NB4 (cell line): ENCODE measurements at regions not wholly inside any gene's neighbourhood (a gene's known extent, or its start where the extent isn't known, plus 50 kb on each side); places are given as distances from the start of the nearest gene placed in this dataset.

ENCODE experiments used
- MYC ChIP-seq: IDR thresholded peaks from 2 replicates; pipeline ENCODE4 v1.6.1; 2011; ENCODE audit warnings: low read depth, low read length
- POLR2A ChIP-seq: IDR thresholded peaks from 2 replicates; pipeline ENCODE4 v1.6.1; 2011; ENCODE audit warnings: mild to moderate bottlenecking; ENCODE audit not compliant: insufficient read length; ENCODE audit errors: extremely low read depth
- TF ChIP-seq, protein P1 (sequence below): IDR thresholded peaks from one replicate; pipeline ENCODE4 v1.5.1; 2012; ENCODE audit warnings: low read depth, low read length
- TF ChIP-seq, protein P2 (sequence below): IDR thresholded peaks from 2 replicates; pipeline ENCODE4 v1.6.1; 2011; ENCODE audit warnings: low read depth, low read length

DNA sequence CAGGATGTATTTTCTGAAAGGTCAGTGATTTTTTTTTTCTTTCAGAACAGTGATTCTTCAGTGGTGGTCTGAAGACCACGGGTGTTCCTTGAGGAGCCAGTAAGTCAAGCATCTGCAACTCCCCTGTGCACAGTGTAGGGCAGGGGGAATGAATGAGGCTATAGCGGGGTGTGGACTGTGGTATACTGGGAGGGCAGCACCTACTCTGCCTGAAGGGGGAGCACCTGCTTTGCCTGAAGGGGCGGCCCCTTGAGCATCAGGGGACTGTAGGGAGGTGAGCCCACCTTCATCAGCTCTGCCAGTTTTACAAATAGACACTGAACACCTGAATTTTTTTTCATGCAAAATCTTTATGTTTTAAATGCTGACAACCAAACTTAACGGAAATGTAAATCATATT is 77.5 kb upstream of the RIPOR2 start:
- TF ChIP-seq, protein P1, sequence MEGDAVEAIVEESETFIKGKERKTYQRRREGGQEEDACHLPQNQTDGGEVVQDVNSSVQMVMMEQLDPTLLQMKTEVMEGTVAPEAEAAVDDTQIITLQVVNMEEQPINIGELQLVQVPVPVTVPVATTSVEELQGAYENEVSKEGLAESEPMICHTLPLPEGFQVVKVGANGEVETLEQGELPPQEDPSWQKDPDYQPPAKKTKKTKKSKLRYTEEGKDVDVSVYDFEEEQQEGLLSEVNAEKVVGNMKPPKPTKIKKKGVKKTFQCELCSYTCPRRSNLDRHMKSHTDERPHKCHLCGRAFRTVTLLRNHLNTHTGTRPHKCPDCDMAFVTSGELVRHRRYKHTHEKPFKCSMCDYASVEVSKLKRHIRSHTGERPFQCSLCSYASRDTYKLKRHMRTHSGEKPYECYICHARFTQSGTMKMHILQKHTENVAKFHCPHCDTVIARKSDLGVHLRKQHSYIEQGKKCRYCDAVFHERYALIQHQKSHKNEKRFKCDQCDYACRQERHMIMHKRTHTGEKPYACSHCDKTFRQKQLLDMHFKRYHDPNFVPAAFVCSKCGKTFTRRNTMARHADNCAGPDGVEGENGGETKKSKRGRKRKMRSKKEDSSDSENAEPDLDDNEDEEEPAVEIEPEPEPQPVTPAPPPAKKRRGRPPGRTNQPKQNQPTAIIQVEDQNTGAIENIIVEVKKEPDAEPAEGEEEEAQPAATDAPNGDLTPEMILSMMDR, result peak; percentile 38
- no peak for TF ChIP-seq POLR2A
- TF ChIP-seq, protein P2, sequence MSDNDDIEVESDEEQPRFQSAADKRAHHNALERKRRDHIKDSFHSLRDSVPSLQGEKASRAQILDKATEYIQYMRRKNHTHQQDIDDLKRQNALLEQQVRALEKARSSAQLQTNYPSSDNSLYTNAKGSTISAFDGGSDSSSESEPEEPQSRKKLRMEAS, result no peak
- TF ChIP-seq MYC, result no peak
